HG03342 (cell line): ENCODE measurements at regions not wholly inside any gene's neighbourhood (a gene's known extent, or its start where the extent isn't known, plus 50 kb on each side); places are given as distances from the start of the nearest gene placed in this dataset.
"Not testable (repeated sequence)": the region's sequence is repeated elsewhere in the genome, so short reads cannot be mapped to it uniquely, and the experiment has no call there.

Experiments
- ATAC-seq: cut with Tn5 transposase; IDR thresholded peaks from one replicate; pipeline ENCODE4 v1.9.1; 2021; ENCODE audit warnings: mild to moderate bottlenecking, moderate library complexity; ENCODE audit not compliant: unreplicated experiment

- no peak for ATAC-seq
Measured at GRCh38 chr12:92404259-92404894, 258.7 kb upstream of the BTG1 start.

GRCh38 chr12:92403210-92404175, 257.8 kb upstream of the BTG1 start:
- peak; percentile 91 for ATAC-seq

- ATAC-seq: no peak
Measured at GRCh38 chr12:92402415-92402814, 256.8 kb upstream of the BTG1 start.

- ATAC-seq: no peak
Measured at GRCh38 chr12:92400006-92400405, 254.4 kb upstream of the BTG1 start.

- no peak for ATAC-seq
Measured at GRCh38 chr12:92398565-92399309, 253.1 kb upstream of the BTG1 start.

- no peak for ATAC-seq
Measured at GRCh38 chr12:92396647-92397252, 251.1 kb upstream of the BTG1 start.

- no peak for ATAC-seq
Measured at GRCh38 chr12:92395322-92395721, 249.7 kb upstream of the BTG1 start.

- ATAC-seq: no peak
Measured at GRCh38 chr12:92394895-92395294, 249.2 kb upstream of the BTG1 start.

- no peak for ATAC-seq
Measured at GRCh38 chr12:92393504-92393903, 247.9 kb upstream of the BTG1 start.

GRCh38 chr12:92391726-92392125, 246.1 kb upstream of the BTG1 start:
- ATAC-seq: not testable (repeated sequence)

GRCh38 chr12:92389466-92389865, 243.8 kb upstream of the BTG1 start:
- no peak for ATAC-seq

- ATAC-seq: no peak
Measured at GRCh38 chr12:92385296-92385695, 239.7 kb upstream of the BTG1 start.

- no peak for ATAC-seq
Measured at GRCh38 chr12:92384571-92384970, 238.9 kb upstream of the BTG1 start.

- no peak for ATAC-seq
Measured at GRCh38 chr12:92382383-92382878, 236.8 kb upstream of the BTG1 start.

GRCh38 chr12:92381856-92382255, 236.2 kb upstream of the BTG1 start:
- no peak for ATAC-seq

- no peak for ATAC-seq
Measured at GRCh38 chr12:92378682-92379479, 233.2 kb upstream of the BTG1 start.

GRCh38 chr12:92375504-92375903, 229.9 kb upstream of the BTG1 start:
- ATAC-seq: not testable (repeated sequence)

GRCh38 chr12:92370828-92371227, 225.2 kb upstream of the BTG1 start:
- ATAC-seq: peak; percentile 60

GRCh38 chr12:92369636-92370035, 224.0 kb upstream of the BTG1 start:
- ATAC-seq: no peak

- no peak for ATAC-seq
Measured at GRCh38 chr12:92369056-92369455, 223.4 kb upstream of the BTG1 start.
